Trophoblast cell (in vitro differentiated cells and primary cell): ENCODE measurements at regions not wholly inside any gene's neighbourhood (a gene's known extent, or its start where the extent isn't known, plus 50 kb on each side); places are given as distances from the start of the nearest gene placed in this dataset.

ENCODE experiments used
- DNase-seq, 2 donors: peaks; one replicate each; pipeline ENCODE4 v3.0.0-alpha.2; 2016
- H2AFZ ChIP-seq: 2 replicates; pipeline ENCODE4 v1.6.1; 2013; ENCODE audit warnings: low read length, moderate library complexity, mild to moderate bottlenecking; ENCODE audit not compliant: insufficient read depth, poor library complexity
- H2AK5ac ChIP-seq: 2 replicates; pipeline ENCODE4 v1.6.1; 2013; ENCODE audit warnings: mild to moderate bottlenecking, low read length
- H2BK120ac ChIP-seq: 2 replicates; pipeline ENCODE4 v1.6.1; 2013; ENCODE audit warnings: low read length, mild to moderate bottlenecking, moderate library complexity; ENCODE audit not compliant: insufficient read depth, poor library complexity
- H2BK12ac ChIP-seq: 2 replicates; pipeline ENCODE4 v1.6.1; 2013; ENCODE audit warnings: mild to moderate bottlenecking, low read length, moderate library complexity
- H2BK5ac ChIP-seq: 2 replicates; pipeline ENCODE4 v1.6.1; 2013; ENCODE audit warnings: low read length, low read depth, moderate library complexity, mild to moderate bottlenecking; ENCODE audit not compliant: poor library complexity
- H3K14ac ChIP-seq: 2 replicates; pipeline ENCODE4 v1.6.1; 2013; ENCODE audit warnings: mild to moderate bottlenecking, low read length
- H3K18ac ChIP-seq: 2 replicates; pipeline ENCODE4 v1.6.1; 2013; ENCODE audit warnings: mild to moderate bottlenecking, low read length
- H3K23ac ChIP-seq: 2 replicates; pipeline ENCODE4 v1.6.1; 2013; ENCODE audit warnings: low read length
- H3K27ac ChIP-seq: 2 replicates; pipeline ENCODE4 v1.5.1; 2013; ENCODE audit warnings: low read depth, mild to moderate bottlenecking, inconsistent platforms, low read length, moderate library complexity
- H3K27me3 ChIP-seq: 2 replicates; pipeline ENCODE4 v1.6.1; 2013; ENCODE audit warnings: inconsistent platforms, mild to moderate bottlenecking, low read length, moderate library complexity; ENCODE audit not compliant: insufficient read depth
- H3K36me3 ChIP-seq, 2 experiments: 1 replicate in 1 of 2; 2 replicates in 1 of 2; pipeline ENCODE4 v1.6.1; 2013; ENCODE audit warnings: low read length in 2 of 2, mild to moderate bottlenecking in 2 of 2, moderate library complexity in 1 of 2; ENCODE audit not compliant: insufficient read depth in 2 of 2, control insufficient read depth in 1 of 2
- H3K4ac ChIP-seq: 2 replicates; pipeline ENCODE4 v1.6.1; 2013; ENCODE audit warnings: low read depth, mild to moderate bottlenecking, low read length, moderate library complexity
- H3K4me1 ChIP-seq, 2 experiments: 1 replicate in 1 of 2; 2 replicates in 1 of 2; pipeline ENCODE4 v1.6.1; 2013; ENCODE audit warnings: low read length in 2 of 2, mild to moderate bottlenecking in 2 of 2, moderate library complexity in 1 of 2; ENCODE audit not compliant: insufficient read depth in 2 of 2, control insufficient read depth in 1 of 2
- H3K4me2 ChIP-seq: 2 replicates; pipeline ENCODE4 v1.6.1; 2013; ENCODE audit warnings: inconsistent platforms, mild to moderate bottlenecking, low read length, moderate library complexity
- H3K4me3 ChIP-seq: 2 replicates; pipeline ENCODE4 v1.5.1; 2013; ENCODE audit warnings: mild to moderate bottlenecking, low read depth, low read length, inconsistent platforms
- H3K79me1 ChIP-seq: one replicate; pipeline ENCODE4 v1.6.1; 2013; ENCODE audit warnings: low read length
- H3K79me2 ChIP-seq: 2 replicates; pipeline ENCODE4 v1.6.1; 2013; ENCODE audit warnings: low read length, mild to moderate bottlenecking; ENCODE audit not compliant: control insufficient read depth, insufficient read depth, poor library complexity
- H3K9ac ChIP-seq: 2 replicates; pipeline ENCODE4 v1.6.1; 2013; ENCODE audit warnings: mild to moderate bottlenecking, low read length
- H3K9me3 ChIP-seq: 2 replicates; pipeline ENCODE4 v1.6.1; 2013; ENCODE audit warnings: low read depth, mild to moderate bottlenecking, control low read depth, inconsistent platforms, low read length; ENCODE audit not compliant: insufficient read depth
- H4K12ac ChIP-seq: 2 replicates; pipeline ENCODE4 v1.6.1; 2013; ENCODE audit warnings: low read depth, mild to moderate bottlenecking, low read length, moderate library complexity
- H4K8ac ChIP-seq: 2 replicates; pipeline ENCODE4 v1.6.1; 2013; ENCODE audit warnings: low read depth, mild to moderate bottlenecking, low read length, moderate library complexity
- H4K91ac ChIP-seq: one replicate; pipeline ENCODE4 v1.6.1; 2013; ENCODE audit warnings: low read depth, mild to moderate bottlenecking, low read length, moderate library complexity
- WGBS: extraction: QIAGEN DNeasy Blood & Tissue Kit; methylation state at CpG from one replicate; pipeline ENCODE4 v1.1.7; 2013; ENCODE audit warnings: missing lambda C conversion rate; ENCODE audit not compliant: insufficient read length, insufficient coverage; ENCODE audit errors: extremely low coverage; 5-methylcytosine and 5-hydroxymethylcytosine counted together

DNA sequence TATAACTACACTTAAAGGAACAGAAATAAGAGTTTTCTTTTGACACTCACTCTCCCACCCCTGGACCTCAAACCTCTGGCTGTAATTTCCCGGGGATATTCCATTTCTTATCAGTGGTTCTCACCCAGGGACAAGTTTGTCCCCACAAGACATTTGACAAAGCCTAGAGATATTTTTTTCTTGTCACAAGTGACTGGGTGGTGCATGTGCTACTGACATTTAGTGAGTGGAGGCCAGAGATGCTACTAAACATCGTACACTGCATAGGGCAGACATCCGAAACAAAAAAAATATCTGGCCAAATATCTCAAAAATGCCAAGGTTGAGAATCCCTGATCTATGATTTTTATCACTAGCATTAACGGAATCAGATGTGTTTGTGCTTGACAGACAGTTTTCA, 168.0 kb upstream of the FRMD4B start:
- no CpG with 5 or more reads among the region's 4 CpGs for WGBS

DNA sequence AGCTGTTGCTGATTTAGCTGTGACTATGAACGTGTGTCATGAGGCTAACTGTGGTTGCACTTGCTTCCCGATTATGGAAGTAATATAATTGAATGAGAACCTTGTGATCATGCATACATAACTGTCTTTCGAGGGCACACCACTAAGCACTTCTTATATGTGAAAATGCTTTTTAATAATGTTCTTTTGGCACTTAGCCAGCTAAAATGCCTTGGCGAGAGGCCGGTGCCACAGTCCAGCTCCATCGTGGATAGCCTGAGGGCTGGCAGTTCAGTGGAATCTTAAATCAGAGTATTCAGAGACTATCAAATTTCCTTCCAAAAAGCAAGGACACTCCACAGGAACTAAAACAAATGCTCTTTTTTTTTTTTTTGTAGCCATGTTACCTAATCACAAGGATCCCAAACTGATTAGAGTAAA, 161.6 kb upstream of the FRMD4B start:
- no peak overlapping the region for H3K4me3 ChIP-seq
- H3K9ac ChIP-seq = no peak overlapping the region
- H4K12ac ChIP-seq = no peak overlapping the region
- no peak overlapping the region for H3K4me2 ChIP-seq
- H2BK5ac ChIP-seq = no peak overlapping the region
- H3K9me3 ChIP-seq = no peaks in the 10 kb centered on the region
- H4K8ac ChIP-seq = no peak overlapping the region
- H3K79me1 ChIP-seq = no peaks in the 10 kb centered on the region
- H2BK12ac ChIP-seq = no peak overlapping the region
- peaks cover 4% of the 10 kb centered on the region in 2 experiments for H3K4me1 ChIP-seq
- no peak overlapping the region for H2AFZ ChIP-seq
- H3K79me2 ChIP-seq = no peaks in the 10 kb centered on the region
- no peak overlapping the region for H2BK120ac ChIP-seq
- no peak overlapping the region for H4K91ac ChIP-seq
- DNase-seq = peak in 1 of 2 donors; percentile 13
- peaks cover 10% of the 10 kb centered on the region for H3K27me3 ChIP-seq
- WGBS = no CpG with 5 or more reads among the region's 6 CpGs
- H3K23ac ChIP-seq = no peak overlapping the region
- no peak overlapping the region for H3K27ac ChIP-seq
- H3K18ac ChIP-seq = no peak overlapping the region
- no peak overlapping the region for H2AK5ac ChIP-seq
- no peak overlapping the region for H3K14ac ChIP-seq
- no peak overlapping the region for H3K4ac ChIP-seq
- no peaks in the 10 kb centered on the region for H3K36me3 ChIP-seq

More for the DNA sequence above, 168.0 kb upstream of the FRMD4B start:
- Histone ChIP-seq H2BK120ac (no peak overlapping the region), H3K79me1 (no peaks in the 10 kb centered on the region), H4K12ac (no peak overlapping the region), H2AFZ (no peak overlapping the region), H3K23ac (no peak overlapping the region), H3K4ac (no peak overlapping the region), H3K14ac (no peak overlapping the region), H3K9ac (no peak overlapping the region), H3K4me3 (no peak overlapping the region), H2BK12ac (no peak overlapping the region), H3K9me3 (no peaks in the 10 kb centered on the region), H3K79me2 (no peaks in the 10 kb centered on the region), H3K4me2 (no peak overlapping the region), H3K27ac (no peak overlapping the region), H2AK5ac (no peak overlapping the region), H3K18ac (no peak overlapping the region), H4K8ac (no peak overlapping the region), H3K27me3 (no peaks in the 10 kb centered on the region), H4K91ac (no peak overlapping the region), H3K4me1 (no peaks in the 10 kb centered on the region), H2BK5ac (no peak overlapping the region), H3K36me3 (no peaks in the 10 kb centered on the region)
- no peak for DNase-seq

- H3K9ac ChIP-seq = no peak overlapping the region
- no peaks in the 10 kb centered on the region for H3K79me1 ChIP-seq
- H3K4me3 ChIP-seq = peak overlapping the region; percentile 66
- H3K36me3 ChIP-seq = no peaks in the 10 kb centered on the region
- H2BK12ac ChIP-seq = no peak overlapping the region
- no peak overlapping the region for H4K12ac ChIP-seq
- peaks cover 2% of the 10 kb centered on the region for H3K9me3 ChIP-seq
- no peak overlapping the region for H2BK120ac ChIP-seq
- H3K18ac ChIP-seq = no peak overlapping the region
- H3K4me2 ChIP-seq = peak overlapping the region; percentile 82
- H3K4me1 ChIP-seq = peaks cover 13% of the 10 kb centered on the region in 2 experiments
- no peak overlapping the region for H2AFZ ChIP-seq
- H3K14ac ChIP-seq = no peak overlapping the region
- DNase-seq = no peak
- no CpG with 5 or more reads among the region's 19 CpGs for WGBS
- no peak overlapping the region for H3K23ac ChIP-seq
- H2AK5ac ChIP-seq = no peak overlapping the region
- peaks cover 28% of the 10 kb centered on the region for H3K27me3 ChIP-seq
- no peak overlapping the region for H3K27ac ChIP-seq
- H4K91ac ChIP-seq = no peak overlapping the region
- H4K8ac ChIP-seq = no peak overlapping the region
- no peaks in the 10 kb centered on the region for H3K79me2 ChIP-seq
- H2BK5ac ChIP-seq = no peak overlapping the region
- H3K4ac ChIP-seq = no peak overlapping the region
Measured at GRCh38 chr3:69542805-69543429, 157.0 kb upstream of the FRMD4B start.

GRCh38 chr3:69542089-69542804, 156.4 kb upstream of the FRMD4B start:
- no CpG with 5 or more reads among the region's 75 CpGs for WGBS
- H3K18ac ChIP-seq = no peak overlapping the region

More at GRCh38 chr3:69542089-69542804, 156.4 kb upstream of the FRMD4B start:
- no peaks in the 10 kb centered on the region for H3K36me3 ChIP-seq
- no peak overlapping the region for H4K91ac ChIP-seq
- H3K27ac ChIP-seq = no peak overlapping the region
- H2BK120ac ChIP-seq = no peak overlapping the region
- no peak overlapping the region for H2BK5ac ChIP-seq
- H3K14ac ChIP-seq = no peak overlapping the region
- H3K4me1 ChIP-seq = peaks cover 13% of the 10 kb centered on the region in 2 experiments
- H3K23ac ChIP-seq = no peak overlapping the region
- H4K8ac ChIP-seq = no peak overlapping the region
- H3K79me2 ChIP-seq = no peaks in the 10 kb centered on the region
- H3K4me2 ChIP-seq = peak overlapping the region; percentile 82
- no peak overlapping the region for H2AK5ac ChIP-seq
- no peaks in the 10 kb centered on the region for H3K79me1 ChIP-seq
- no peak overlapping the region for H3K9ac ChIP-seq
- no peak overlapping the region for H2BK12ac ChIP-seq
- peaks cover 2% of the 10 kb centered on the region for H3K9me3 ChIP-seq
- peaks cover 28% of the 10 kb centered on the region for H3K27me3 ChIP-seq
- H3K4me3 ChIP-seq = peak overlapping the region; percentile 66
- H3K4ac ChIP-seq = no peak overlapping the region
- H2AFZ ChIP-seq = no peak overlapping the region
- no peak for DNase-seq
- no peak overlapping the region for H4K12ac ChIP-seq
